Hypothalamus (tissue), 51 donors: ENCODE measurements at regions not wholly inside any gene's neighbourhood (a gene's known extent, or its start where the extent isn't known, plus 50 kb on each side); places are given as distances from the start of the nearest gene placed in this dataset.

ENCODE experiments used
- DNase-seq, 51 donors: peaks; one replicate each; lab custom pipeline; 2025; lab: John Stamatoyannopoulos, UW

DNA sequence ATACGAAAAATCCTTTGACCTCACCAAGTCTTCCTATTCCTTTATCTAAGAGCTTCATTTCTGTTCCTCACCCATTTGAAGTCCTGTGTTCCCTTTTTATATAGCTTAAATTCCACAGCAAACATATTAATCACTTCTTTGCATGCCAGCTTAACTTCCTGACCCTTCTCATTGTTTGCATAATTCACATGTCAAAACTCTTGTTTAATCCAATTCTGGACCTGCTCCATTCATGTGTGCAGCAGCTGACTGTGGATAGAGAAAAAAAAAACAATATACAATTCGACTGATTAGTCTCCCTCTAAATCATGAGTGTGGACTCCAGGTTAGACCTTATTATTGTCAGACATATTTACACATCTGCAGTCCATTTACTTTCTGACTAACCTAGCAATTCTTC lies 991.2 kb upstream of the TENM4 start:
- no peak for DNase-seq

- no peak for DNase-seq
These were observed 983.3 kb upstream of the TENM4 start for GRCh38 chr11:80424012-80424695.

DNA sequence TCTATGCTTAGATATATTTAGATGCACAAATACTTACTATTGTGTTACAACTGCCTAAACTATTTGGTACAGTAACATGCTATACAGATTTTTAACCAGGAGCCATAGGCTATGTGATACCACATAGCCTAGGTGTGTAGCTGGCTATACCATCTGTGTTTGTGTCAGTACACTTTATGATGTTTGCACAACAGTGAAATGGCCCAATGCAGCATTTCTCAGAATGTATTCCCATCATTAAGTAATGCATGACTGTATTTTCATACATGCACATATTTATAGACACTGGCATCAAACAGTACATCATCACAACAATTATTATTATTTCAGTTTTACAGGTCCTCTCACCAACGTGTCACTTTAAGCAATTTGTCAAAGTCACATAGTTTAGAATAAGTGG lies 979.5 kb upstream of the TENM4 start:
- DNase-seq = no peak

DNA sequence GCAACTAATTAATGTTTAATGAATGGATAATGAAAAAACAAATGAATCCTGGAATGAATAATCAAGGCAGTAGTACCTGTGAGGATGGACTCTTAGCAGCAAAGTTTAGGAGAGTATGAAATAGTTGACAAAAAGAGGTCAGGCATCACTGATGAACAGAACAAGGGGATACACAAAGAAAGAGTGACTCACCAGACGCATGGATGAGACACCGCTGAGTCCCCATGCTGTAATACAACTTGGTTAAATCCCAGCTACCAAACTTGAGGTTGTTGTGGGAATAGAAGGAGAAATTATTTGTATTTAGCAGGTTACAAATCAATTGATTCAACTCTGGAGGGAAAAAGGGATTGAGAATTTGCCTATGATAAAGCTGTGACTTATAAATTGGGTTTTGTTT lies 976.9 kb upstream of the TENM4 start:
- no peak for DNase-seq

DNA sequence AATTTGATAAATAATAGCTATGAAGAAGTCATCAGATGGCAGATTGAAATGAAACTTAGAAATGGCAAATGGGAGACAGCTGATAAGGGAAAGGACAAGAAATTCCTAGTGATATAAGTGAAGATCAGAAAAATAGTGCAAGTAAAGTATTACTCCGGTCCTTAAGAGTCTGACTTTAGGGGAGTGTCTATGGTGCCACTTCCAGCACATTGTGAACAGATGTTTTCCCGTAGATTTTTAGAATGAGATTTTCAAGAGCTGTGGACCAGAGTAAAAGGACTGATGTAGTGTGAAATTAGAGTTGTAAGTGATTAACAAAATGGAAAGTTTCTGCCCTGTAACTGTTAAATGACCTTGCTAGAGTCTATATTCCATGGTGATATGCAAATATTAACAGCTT lies 974.8 kb upstream of the TENM4 start:
- no peak for DNase-seq

GRCh38 chr11:80414181-80415165 lies 973.6 kb upstream of the TENM4 start:
- DNase-seq = no peak

GRCh38 chr11:80412604-80413003 lies 971.8 kb upstream of the TENM4 start:
- no peak for DNase-seq

DNA sequence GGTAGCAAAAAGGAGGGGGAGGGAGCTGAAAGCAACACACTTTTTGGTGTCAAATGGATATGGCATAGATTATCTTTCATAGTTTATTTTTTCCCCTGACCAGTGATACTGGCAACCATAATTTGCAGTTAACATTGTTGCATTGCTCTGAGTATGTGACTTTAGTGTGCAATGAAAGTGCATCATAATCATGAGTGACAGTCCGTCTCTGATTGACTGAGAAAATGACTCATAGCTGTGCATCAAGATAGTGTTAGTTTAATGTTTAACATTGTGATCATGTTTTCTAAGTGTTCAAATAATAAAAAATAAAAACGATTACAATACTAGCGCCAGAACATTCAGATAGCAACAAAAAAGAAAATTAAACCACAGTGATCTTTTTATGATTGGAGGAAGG lies 952.4 kb upstream of the TENM4 start:
- DNase-seq = no peak

- DNase-seq = no peak
These were observed 949.7 kb upstream of the TENM4 start for GRCh38 chr11:80390505-80390904.

- DNase-seq = no peak
These were observed 947.7 kb upstream of the TENM4 start for GRCh38 chr11:80388536-80388935.

DNA sequence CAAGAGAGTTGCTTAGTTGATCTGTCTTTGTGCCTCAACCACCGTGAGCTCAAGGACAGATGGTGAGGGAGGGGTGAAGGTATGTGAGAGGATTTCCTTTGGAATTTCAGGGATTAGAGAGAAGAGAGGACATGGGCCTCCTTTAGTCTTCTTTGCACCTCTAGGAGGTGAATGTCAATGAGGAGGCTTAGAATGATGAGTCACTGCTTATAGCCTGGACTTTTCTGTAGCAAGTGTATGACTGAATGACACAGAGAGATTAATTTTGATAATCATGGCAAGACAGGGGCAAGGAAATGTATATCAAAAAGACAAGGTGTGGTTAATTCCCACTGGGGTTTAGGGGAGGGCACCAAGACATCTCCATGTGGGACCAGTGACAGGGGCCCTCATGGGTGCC lies 947.3 kb upstream of the TENM4 start:
- no peak for DNase-seq

- no peak for DNase-seq
These were observed 942.8 kb upstream of the TENM4 start for GRCh38 chr11:80383655-80384054.

DNA sequence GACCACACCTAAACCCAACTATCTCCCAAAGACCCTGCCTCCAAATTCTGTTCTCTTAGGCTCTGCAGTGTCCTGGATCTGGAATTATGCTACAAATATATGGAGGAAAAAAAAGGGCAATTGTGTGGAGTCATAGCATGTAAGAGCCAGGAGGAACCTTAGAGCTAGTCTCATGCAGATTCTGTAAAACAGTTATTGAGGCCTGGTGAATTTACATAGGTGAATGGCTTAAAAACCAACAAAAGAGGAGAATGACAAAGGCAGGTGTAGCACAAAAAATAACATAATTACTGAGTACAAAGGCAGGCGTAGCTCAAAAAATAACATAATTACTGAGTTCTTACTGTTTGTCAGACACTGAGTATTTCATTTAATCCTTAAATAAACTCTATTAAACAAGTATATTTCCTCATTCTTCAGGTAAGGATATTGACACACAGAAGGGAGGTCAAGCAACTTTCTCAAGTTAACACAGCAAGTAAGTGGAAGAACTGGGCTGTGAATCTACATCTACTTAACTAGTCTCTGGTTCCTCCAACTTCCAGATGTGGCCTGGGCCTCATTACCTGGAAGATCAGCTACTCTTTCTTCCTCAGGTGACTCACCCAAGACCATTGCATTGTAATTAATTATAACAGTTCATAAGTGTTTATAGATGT lies 938.9 kb upstream of the TENM4 start:
- DNase-seq = no peak

DNA sequence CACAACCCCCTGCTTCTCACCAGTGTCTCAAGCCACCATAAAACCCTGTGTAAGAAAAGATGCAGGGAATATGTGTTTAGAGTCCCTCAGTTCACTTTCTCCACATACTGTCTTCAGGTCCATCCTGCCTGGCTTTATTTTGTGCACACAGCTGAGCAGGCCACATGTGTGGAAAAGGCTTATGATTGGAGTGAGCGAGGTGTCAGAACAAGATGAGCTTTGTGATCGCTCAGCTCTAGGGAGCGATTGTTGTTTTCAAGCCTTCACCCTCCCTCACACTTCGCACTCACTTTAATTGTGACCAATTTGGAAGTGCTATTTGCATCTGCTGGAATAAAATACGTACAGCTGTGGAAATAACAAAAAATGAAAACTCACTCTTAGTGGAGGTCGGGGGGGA lies 931.1 kb upstream of the TENM4 start:
- peak in 2 of 51 donors; percentile 2 for DNase-seq

DNA sequence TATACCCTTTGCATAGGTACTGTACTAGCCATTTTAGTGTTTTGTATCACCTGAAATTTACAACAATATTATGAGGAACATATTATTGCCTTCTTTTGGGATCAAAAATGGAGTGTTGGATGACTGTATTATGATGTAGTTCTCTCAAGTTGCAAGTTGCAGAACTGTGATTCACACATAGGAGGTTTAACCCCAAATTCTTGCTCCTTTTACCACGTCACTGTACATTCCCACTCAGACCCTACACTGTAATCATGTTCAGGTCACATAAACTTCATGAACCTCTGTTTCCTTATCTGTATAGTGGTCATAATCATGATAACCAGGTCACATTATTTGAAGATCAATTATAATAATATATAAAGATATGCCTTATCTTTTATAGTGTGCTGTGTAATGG lies 925.1 kb upstream of the TENM4 start:
- no peak for DNase-seq

- DNase-seq = no peak
These were observed 924.4 kb upstream of the TENM4 start for GRCh38 chr11:80365076-80365725.

DNA sequence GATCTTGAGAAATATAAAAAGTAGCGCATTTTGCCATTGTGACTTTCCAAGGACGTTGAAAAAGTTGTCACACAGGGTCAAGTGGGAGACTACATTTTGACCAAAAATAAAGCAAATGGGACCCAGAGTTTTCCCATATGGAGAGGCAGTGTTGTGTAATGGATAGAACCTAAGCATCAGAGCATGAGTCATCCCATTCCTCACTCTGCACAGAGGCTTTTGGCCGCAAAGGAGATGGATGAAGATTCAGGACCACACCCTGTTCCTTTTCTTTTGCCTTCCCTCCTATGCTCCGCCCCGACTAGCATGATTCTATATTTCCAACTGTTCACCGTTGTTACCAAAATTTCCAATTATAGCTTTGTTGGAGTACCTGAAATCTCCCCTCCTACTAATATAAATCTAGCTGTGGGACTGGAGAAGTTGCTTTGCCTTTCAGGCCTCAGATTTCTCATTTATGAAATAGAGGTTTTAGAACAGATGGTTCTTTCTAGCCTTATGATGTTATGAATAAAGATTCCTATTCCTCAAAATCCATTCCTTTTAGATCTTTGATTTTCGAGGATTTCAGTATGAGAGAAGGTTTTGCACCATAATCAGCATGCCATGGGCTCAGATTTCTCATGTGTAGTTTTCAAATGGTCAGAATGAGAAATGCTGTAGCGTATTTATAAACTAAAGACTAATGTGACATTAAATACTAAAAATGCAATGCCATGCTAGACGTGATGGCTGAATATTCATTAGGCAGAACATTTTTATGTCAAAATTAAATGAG lies 921.9 kb upstream of the TENM4 start:
- no peak for DNase-seq

DNA sequence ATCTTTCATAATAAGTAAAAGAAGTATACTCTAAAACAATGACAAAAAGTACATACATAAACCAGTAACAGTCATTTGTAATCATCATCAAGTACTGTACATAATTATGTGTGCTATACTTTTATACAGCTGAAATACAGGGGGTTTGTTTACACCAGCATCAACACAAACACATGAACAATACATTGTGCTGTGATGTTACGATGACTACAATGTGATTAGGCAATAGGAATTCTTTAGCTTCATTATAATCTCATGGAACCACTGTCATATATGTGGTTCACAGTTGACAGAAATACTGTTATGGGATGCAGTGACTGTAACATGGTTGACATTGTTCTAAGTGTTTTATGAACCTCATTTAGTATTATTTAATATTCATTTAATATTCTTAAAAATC lies 914.4 kb upstream of the TENM4 start:
- DNase-seq = no peak

DNA sequence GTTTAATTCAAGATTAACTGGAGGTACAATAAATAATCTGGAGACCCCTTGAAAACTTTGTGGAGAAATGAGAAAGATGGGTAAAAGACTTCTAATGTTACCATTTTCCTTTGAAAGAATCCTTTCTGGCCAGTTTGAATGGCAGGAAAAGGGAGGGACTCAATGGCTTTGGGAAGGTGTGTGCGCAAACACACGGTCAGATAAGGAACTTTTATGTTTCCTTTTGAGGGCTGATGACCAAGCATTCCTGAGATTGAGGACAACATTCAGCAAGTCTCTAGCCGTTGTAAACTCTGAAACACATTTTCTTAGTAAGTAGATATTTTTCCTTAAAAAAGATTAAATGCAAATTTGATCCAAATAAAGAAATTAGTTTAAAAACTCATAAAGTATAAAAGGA lies 909.7 kb upstream of the TENM4 start:
- no peak for DNase-seq

- DNase-seq = no peak
These were observed 909.2 kb upstream of the TENM4 start for GRCh38 chr11:80349997-80350396.
